SK-N-SH (cell line): ENCODE measurements at regions not wholly inside any gene's neighbourhood (a gene's known extent, or its start where the extent isn't known, plus 50 kb on each side); places are given as distances from the start of the nearest gene placed in this dataset.
A peak's percentile ranks its signal among the peaks of the same experiment; 100 is the strongest.
"Not testable (repeated sequence)": the region's sequence is repeated elsewhere in the genome, so short reads cannot be mapped to it uniquely, and the experiment has no call there.

Experiments
- CTCF ChIA-PET: fragments of 300-600, 350-600 bp; formaldehyde crosslinking; extraction: SDS; loops from one replicate; lab custom pipeline; 2021; lab: Yijun Ruan, JAX
- POLR2A ChIA-PET: fragments of 350-600 bp; sonication (Branson Sonifier 250); formaldehyde crosslinking; extraction: SDS; loops from one replicate; lab custom pipeline; 2020; ENCODE audit warnings: antibody characterized with exemption, inconsistent platforms; lab: Yijun Ruan, JAX
- DNase-seq: peaks from one replicate; pipeline ENCODE4 v3.0.0; 2012
- H2AFZ ChIP-seq: fragments of 200-600 bp; sonication (generic); 2 replicates; pipeline ENCODE4 v1.8.1; 2016; ENCODE audit warnings: antibody characterized with exemption, mild to moderate bottlenecking, low read depth
- H3F3A ChIP-seq: fragments of 200-600 bp; sonication (generic); replicated peaks from 2 replicates; pipeline ENCODE3; 2016; ENCODE audit warnings: antibody characterized with exemption, mild to moderate bottlenecking; ENCODE audit not compliant: insufficient read depth
- H3K27ac ChIP-seq, 2 experiments: fragments of 200-500 bp in 1 of 2; fragments of 200-600 bp in 1 of 2; sonication (Bioruptor generic) in 1 of 2; sonication (generic), shearing (Covaris generic) in 1 of 2; 2 replicates each; pipeline versions ENCODE4 v1.5.1 to v1.6.1; 2014 to 2016; ENCODE audit warnings: low read depth in 2 of 2, inconsistent platforms in 1 of 2, low read length in 1 of 2, mild to moderate bottlenecking in 1 of 2, mixed read lengths in 1 of 2
- H3K27me3 ChIP-seq: fragments of 200-600 bp; sonication (generic), shearing (Covaris generic); 2 replicates; pipeline ENCODE4 v1.6.1; 2016; ENCODE audit warnings: mixed run types; ENCODE audit not compliant: insufficient read depth
- H3K36me3 ChIP-seq, 2 experiments: fragments of 200-500 bp in 1 of 2; fragments of 200-600 bp in 1 of 2; sonication (Bioruptor generic) in 1 of 2; sonication (generic) in 1 of 2; replicated peaks in 1 of 2; 2 replicates each; pipeline versions ENCODE3 to v1.5.1; 2014 to 2016; ENCODE audit warnings: low read length in 1 of 2, mild to moderate bottlenecking in 1 of 2; ENCODE audit not compliant: insufficient read depth in 2 of 2, control insufficient read depth in 1 of 2
- H3K4me1 ChIP-seq, 2 experiments: fragments of 200-500 bp in 1 of 2; fragments of 200-600 bp in 1 of 2; sonication (Bioruptor generic) in 1 of 2; sonication (generic), shearing (Covaris generic) in 1 of 2; 2 replicates each; pipeline versions ENCODE4 v1.5.1 to v1.6.1; 2014 to 2016; ENCODE audit warnings: low read depth in 1 of 2, low read length in 1 of 2, mixed run types in 1 of 2; ENCODE audit not compliant: insufficient read depth in 2 of 2, control insufficient read depth in 1 of 2
- H3K4me2 ChIP-seq: fragments of 200-600 bp; sonication (generic), shearing (Covaris generic); 2 replicates; pipeline ENCODE4 v1.6.1; 2017; ENCODE audit warnings: mixed run types
- H3K4me3 ChIP-seq, 2 experiments: fragments of 200-500 bp in 1 of 2; fragments of 200-600 bp in 1 of 2; sonication (Bioruptor generic) in 1 of 2; sonication (generic), shearing (Covaris generic) in 1 of 2; 2 replicates each; pipeline versions ENCODE4 v1.5.1 to v1.8.1; 2014 to 2016; ENCODE audit warnings: low read depth in 2 of 2, inconsistent platforms in 1 of 2, low read length in 1 of 2, mild to moderate bottlenecking in 1 of 2, mixed read lengths in 1 of 2, moderate library complexity in 1 of 2
- H3K79me2 ChIP-seq: fragments of 200-600 bp; sonication (generic); 2 replicates; pipeline ENCODE4 v1.8.1; 2017; ENCODE audit warnings: mild to moderate bottlenecking; ENCODE audit not compliant: insufficient read depth
- H3K9ac ChIP-seq: fragments of 200-600 bp; sonication (generic); 2 replicates; pipeline ENCODE4 v1.6.1; 2017; ENCODE audit warnings: mixed run types
- H3K9me2 ChIP-seq: fragments of 200-600 bp; sonication (generic); 2 replicates; pipeline ENCODE4 v1.6.1; 2017; ENCODE audit warnings: mixed run types
- H3K9me3 ChIP-seq: fragments of 200-600 bp; sonication (generic); 2 replicates; pipeline ENCODE4 v1.6.1; 2017; ENCODE audit warnings: mixed run types, mild to moderate bottlenecking, moderate library complexity
- H4K20me1 ChIP-seq: fragments of 200-600 bp; sonication (generic); 2 replicates; pipeline ENCODE4 v1.6.1; 2017; ENCODE audit warnings: mild to moderate bottlenecking, mixed run types; ENCODE audit not compliant: insufficient read depth
- WGBS: methylation state at CpG from one replicate; pipeline ENCODE4 v1.1.6; 2017; ENCODE audit warnings: low lambda C conversion rate; 5-methylcytosine and 5-hydroxymethylcytosine counted together

DNA sequence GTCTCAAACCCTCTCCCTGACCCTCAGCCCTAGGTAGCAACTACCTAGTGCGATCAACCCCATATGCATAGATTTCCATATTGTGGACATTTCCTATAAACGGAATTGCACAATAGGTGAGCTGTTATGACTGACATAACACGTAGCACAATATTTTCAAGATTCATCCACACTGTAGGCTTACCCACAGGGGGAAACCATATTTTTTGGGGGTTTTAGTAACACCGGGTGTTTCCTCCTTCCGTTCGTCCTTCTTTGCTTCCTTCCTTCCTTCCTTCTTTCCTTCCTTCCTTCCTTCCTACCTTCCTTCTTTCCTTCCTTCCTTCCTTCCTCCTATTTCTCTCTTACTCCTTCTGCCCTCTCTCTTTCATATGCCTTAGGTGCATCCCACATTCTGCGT, 524.2 kb downstream of the CWH43 start:
- H3K36me3 ChIP-seq, H3K27me3 ChIP-seq, H3K4me2 ChIP-seq, POLR2A ChIA-PET, H4K20me1 ChIP-seq, H3F3A ChIP-seq, H3K9me3 ChIP-seq, H3K79me2 ChIP-seq, H3K9me2 ChIP-seq, H2AFZ ChIP-seq, H3K27ac ChIP-seq, H3K4me3 ChIP-seq, H3K4me1 ChIP-seq, CTCF ChIA-PET, H3K9ac ChIP-seq: not testable (repeated sequence)
- 45% methylated on average over 7 of the region's 7 CpGs for WGBS
- DNase-seq = peak; percentile 21

DNA sequence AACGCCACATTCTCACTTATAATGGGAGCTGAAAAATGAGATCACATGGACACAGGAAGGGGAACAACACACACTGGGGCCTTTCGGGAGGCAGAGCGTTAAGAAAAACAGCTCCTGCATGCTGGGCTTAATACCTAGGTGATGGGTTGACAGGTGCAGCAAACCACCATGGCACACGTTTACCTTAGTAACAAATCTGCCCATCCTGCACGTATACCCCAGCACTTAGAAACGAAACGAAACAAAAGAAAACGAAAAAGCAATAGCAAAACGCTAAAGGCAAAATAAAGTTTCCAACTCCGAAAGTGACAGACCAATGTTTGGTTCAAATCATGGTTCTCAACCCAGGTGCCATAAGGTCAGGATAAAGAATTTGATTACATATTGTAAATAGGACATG, 525.3 kb downstream of the CWH43 start:
- Histone ChIP-seq H3K4me3 (peak overlapping the region in 1 of 2 experiments; percentile 3; a peak in 1 of 4 replicates), H3K4me2 (0 out of 2 replicates have a peak overlapping the region, but pooled peaks have one; percentile 1)
- H3K9me2 ChIP-seq, CTCF ChIA-PET, DNase-seq, H3F3A ChIP-seq, H3K36me3 ChIP-seq, H3K9ac ChIP-seq, H3K9me3 ChIP-seq, H3K27ac ChIP-seq, POLR2A ChIA-PET, H3K79me2 ChIP-seq, H4K20me1 ChIP-seq, H3K27me3 ChIP-seq, H2AFZ ChIP-seq, H3K4me1 ChIP-seq: not testable (repeated sequence)
- WGBS = 26% methylated on average over 10 of the region's 10 CpGs

DNA sequence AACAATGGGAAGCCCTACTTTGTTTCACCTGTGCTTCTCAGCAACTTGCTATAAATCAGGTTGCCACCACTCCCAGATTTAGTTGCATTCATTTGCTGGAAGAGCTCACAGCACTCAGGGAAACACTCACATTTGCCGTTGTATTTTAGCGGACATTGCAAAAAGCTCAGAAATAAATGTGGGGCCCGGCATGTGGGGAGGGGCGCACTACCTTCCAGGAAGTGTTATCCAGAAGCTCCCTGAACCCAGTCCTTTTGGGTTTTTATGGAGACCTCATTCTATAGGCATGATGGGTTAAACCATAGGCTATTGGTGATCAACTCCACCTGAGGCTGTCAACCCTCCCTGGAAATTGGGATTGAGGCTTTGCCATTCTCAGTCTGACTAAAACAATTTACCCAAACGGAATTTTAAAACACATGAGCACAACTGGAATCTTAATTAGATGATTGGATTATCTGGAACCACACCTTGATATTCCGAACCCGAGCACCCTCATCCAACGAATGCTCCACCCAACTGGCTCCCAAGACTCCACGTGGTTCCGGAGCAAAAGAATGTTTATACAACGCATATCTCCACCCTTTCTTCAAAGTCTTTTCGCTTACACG, 525.9 kb downstream of the CWH43 start:
- H3K9me2 ChIP-seq, CTCF ChIA-PET, H3K27ac ChIP-seq, H3K79me2 ChIP-seq, H3K9me3 ChIP-seq, DNase-seq, H3K27me3 ChIP-seq, H3K36me3 ChIP-seq, H3K9ac ChIP-seq, H3F3A ChIP-seq, H4K20me1 ChIP-seq, H3K4me1 ChIP-seq, H3K4me2 ChIP-seq, POLR2A ChIA-PET, H2AFZ ChIP-seq: not testable (repeated sequence)
- H3K4me3 ChIP-seq = peak overlapping the region in 1 of 2 experiments; percentile 3; a peak in 1 of 4 replicates
- WGBS = 34% methylated on average over 13 of the region's 13 CpGs

- H2AFZ ChIP-seq, H3K27me3 ChIP-seq, H3K27ac ChIP-seq, DNase-seq, H3K9me3 ChIP-seq, H3K9me2 ChIP-seq, H3K4me1 ChIP-seq, H4K20me1 ChIP-seq, POLR2A ChIA-PET, CTCF ChIA-PET, H3K36me3 ChIP-seq, H3F3A ChIP-seq, H3K9ac ChIP-seq, H3K4me3 ChIP-seq, H3K79me2 ChIP-seq, H3K4me2 ChIP-seq: not testable (repeated sequence)
- WGBS = 56% methylated on average over 33 of the region's 33 CpGs
Observed at GRCh38 chr4:49512641-49513545, 526.8 kb downstream of the CWH43 start.

- POLR2A ChIA-PET = not testable (repeated sequence)
Observed at GRCh38 chr4:49513546-49514115, 527.6 kb downstream of the CWH43 start.

DNA sequence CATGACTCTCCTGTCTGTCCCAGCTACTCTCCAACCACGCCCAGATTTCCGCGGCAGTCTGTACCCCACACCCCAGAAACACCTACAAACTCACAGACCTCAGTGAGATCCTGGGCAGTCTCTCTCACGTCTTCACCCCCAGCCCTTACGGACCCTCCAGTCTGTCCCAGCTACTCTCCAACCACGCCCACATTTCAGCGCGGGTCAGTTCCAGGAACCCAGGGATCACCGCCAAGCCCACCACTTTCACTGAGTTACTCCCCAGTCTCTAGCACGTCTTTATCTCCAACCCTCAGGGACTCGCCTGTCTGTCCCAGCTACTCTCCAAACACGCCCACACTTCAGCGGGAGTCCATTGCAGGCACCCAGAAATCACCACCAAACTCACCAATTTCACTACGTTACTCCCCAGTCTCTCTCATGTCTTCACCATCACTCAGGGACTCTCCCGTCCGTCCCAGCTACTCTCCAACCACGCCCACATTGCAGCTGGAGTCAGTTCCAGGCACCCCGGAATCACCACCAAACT, 528.2 kb downstream of the CWH43 start:
- POLR2A ChIA-PET, H3K4me1 ChIP-seq, H3K9me2 ChIP-seq, H3K4me3 ChIP-seq, H3K36me3 ChIP-seq, H3K4me2 ChIP-seq, CTCF ChIA-PET, H3K27me3 ChIP-seq, H3K9ac ChIP-seq, H3K9me3 ChIP-seq, H2AFZ ChIP-seq, H3F3A ChIP-seq, DNase-seq, H3K79me2 ChIP-seq, H4K20me1 ChIP-seq, H3K27ac ChIP-seq: not testable (repeated sequence)
- 38% methylated on average over 17 of the region's 18 CpGs for WGBS

More at GRCh38 chr4:49513546-49514115, 527.6 kb downstream of the CWH43 start:
- H3K27ac ChIP-seq, H3F3A ChIP-seq, H2AFZ ChIP-seq, H3K4me2 ChIP-seq, H3K9ac ChIP-seq, H3K27me3 ChIP-seq, H3K36me3 ChIP-seq, H3K9me2 ChIP-seq, CTCF ChIA-PET, H4K20me1 ChIP-seq, H3K79me2 ChIP-seq, DNase-seq, H3K4me3 ChIP-seq, H3K9me3 ChIP-seq, H3K4me1 ChIP-seq: not testable (repeated sequence)
- WGBS = 16% methylated on average over 9 of the region's 11 CpGs
